Breast epithelium (tissue), 4 donors: ENCODE measurements at regions not wholly inside any gene's neighbourhood (a gene's known extent, or its start where the extent isn't known, plus 50 kb on each side); places are given as distances from the start of the nearest gene placed in this dataset.
"Not testable (repeated sequence)": the region's sequence is repeated elsewhere in the genome, so short reads cannot be mapped to it uniquely, and the experiment has no call there.

Experiments used
- DNase-seq, 2 donors: peaks; one replicate each; pipeline ENCODE4 v3.0.0-alpha.2; 2019; ENCODE audit warnings: low spot score in 2 of 2
- H3K27ac ChIP-seq, 2 donors: fragments of 200-600 bp; sonication (generic) in 1 of 2; one replicate each; pipeline ENCODE4 v1.5.1; 2016 to 2019; ENCODE audit warnings: mild to moderate bottlenecking in 1 of 2
- H3K27me3 ChIP-seq, 2 donors: fragments of 200-600 bp; sonication (generic) in 1 of 2; one replicate each; pipeline versions ENCODE4 v1.5.1 to v1.6.0; 2017 to 2019; ENCODE audit warnings: control low read depth in 1 of 2, mild to moderate bottlenecking in 1 of 2
- H3K36me3 ChIP-seq: fragments of 200-600 bp; one replicate; pipeline ENCODE4 v1.5.1; 2019
- H3K4me1 ChIP-seq, 2 donors: fragments of 200-600 bp; sonication (generic); one replicate each; pipeline ENCODE4 v1.5.1; 2016 to 2019; ENCODE audit warnings: control low read depth in 1 of 2
- H3K4me3 ChIP-seq, 3 donors: fragments of 200-600 bp; sonication (generic); 1 replicate in 2 of 3; 2 replicates in 1 of 3; pipeline ENCODE4 v1.5.1; 2016 to 2019; ENCODE audit warnings: mild to moderate bottlenecking in 3 of 3, moderate library complexity in 2 of 3
- H3K9me3 ChIP-seq, 2 donors: fragments of 200-600 bp; sonication (generic) in 1 of 2; one replicate each; pipeline ENCODE4 v1.5.1; 2016 to 2019; ENCODE audit warnings: control low read depth in 1 of 2
- CTCF ChIP-seq, 3 donors: fragments of 450-650 bp; IDR thresholded peaks; one replicate each; pipeline ENCODE4 v1.5.1; 2016 to 2017; ENCODE audit warnings: antibody characterized with exemption in 3 of 3, mild to moderate bottlenecking in 3 of 3, moderate library complexity in 3 of 3
- POLR2A ChIP-seq: fragments of 450-650 bp; IDR thresholded peaks from one replicate; pipeline ENCODE4 v1.6.1; 2016; ENCODE audit warnings: antibody characterized with exemption, mild to moderate bottlenecking, moderate library complexity
- POLR2AphosphoS5 ChIP-seq, 3 donors: sonication (generic); formaldehyde crosslinking; IDR thresholded peaks; one replicate each; pipeline ENCODE4 v1.6.1; 2017; ENCODE audit warnings: antibody characterized with exemption in 3 of 3
- intact Hi-C: fragments of 100-400 bp; cut with DNase I; formaldehyde crosslinking; loops from one replicate; pipeline ENCODE4 v1.15.1; 2023; ENCODE audit warnings: low total_unique reads

GRCh38 chr13:86601351-86601750, 802.1 kb upstream of the SLITRK6 start:
- Histone ChIP-seq H3K36me3 (no peaks in the 10 kb centered on the region), H3K9me3 (no peaks in the 10 kb centered on the region), H3K27ac (no peak overlapping the region), H3K4me1 (no peaks in the 10 kb centered on the region), H3K27me3 (no peaks in the 10 kb centered on the region), H3K4me3 (no peak overlapping the region)
- intact Hi-C loops: no loop called here
- DNase-seq: no peak
- no peak for TF ChIP-seq POLR2A

GRCh38 chr13:86606264-86606663, 807.0 kb upstream of the SLITRK6 start:
- intact Hi-C loops: no loop called here
- Histone ChIP-seq H3K27me3 (no peaks in the 10 kb centered on the region), H3K36me3 (no peaks in the 10 kb centered on the region), H3K4me3 (no peak overlapping the region), H3K4me1 (no peaks in the 10 kb centered on the region), H3K9me3 (no peaks in the 10 kb centered on the region), H3K27ac (no peak overlapping the region)
- TF ChIP-seq POLR2A (no peak), CTCF (IDR thresholded peaks at IDR 0.05) (no peak), POLR2AphosphoS5 (IDR thresholded peaks at IDR 0.05) (no peak)
- no peak for DNase-seq

GRCh38 chr13:86608701-86609100, 809.5 kb upstream of the SLITRK6 start:
- H3K4me3 ChIP-seq: no peak overlapping the region
- intact Hi-C loops: no loop called here
- H3K9me3 ChIP-seq: no peaks in the 10 kb centered on the region
- H3K27ac ChIP-seq: no peak overlapping the region
- H3K27me3 ChIP-seq: no peaks in the 10 kb centered on the region
- TF ChIP-seq POLR2A: no peak
- TF ChIP-seq CTCF (IDR thresholded peaks at IDR 0.05): no peak
- TF ChIP-seq POLR2AphosphoS5 (IDR thresholded peaks at IDR 0.05): no peak
- H3K36me3 ChIP-seq: no peaks in the 10 kb centered on the region
- no peaks in the 10 kb centered on the region for H3K4me1 ChIP-seq
- DNase-seq: no peak

- Histone ChIP-seq H3K36me3 (no peaks in the 10 kb centered on the region), H3K27ac (no peak overlapping the region), H3K9me3 (no peaks in the 10 kb centered on the region), H3K4me1 (no peaks in the 10 kb centered on the region), H3K4me3 (no peak overlapping the region), H3K27me3 (no peaks in the 10 kb centered on the region)
- no peak for DNase-seq
- no peak for TF ChIP-seq POLR2A
- no peak for TF ChIP-seq POLR2AphosphoS5 (IDR thresholded peaks at IDR 0.05)
- TF ChIP-seq CTCF (IDR thresholded peaks at IDR 0.05): no peak
- intact Hi-C loops: no loop called here
Observed at GRCh38 chr13:86633346-86633745, 834.1 kb upstream of the SLITRK6 start.

GRCh38 chr13:86651171-86651570, 852.0 kb upstream of the SLITRK6 start:
- intact Hi-C loops, H3K27ac ChIP-seq, DNase-seq, H3K4me1 ChIP-seq, H3K27me3 ChIP-seq, H3K36me3 ChIP-seq, H3K4me3 ChIP-seq, H3K9me3 ChIP-seq: not testable (repeated sequence)

GRCh38 chr13:86653009-86653408, 853.8 kb upstream of the SLITRK6 start:
- Histone ChIP-seq H3K27ac (no peak overlapping the region), H3K9me3 (no peaks in the 10 kb centered on the region), H3K27me3 (no peaks in the 10 kb centered on the region), H3K36me3 (no peaks in the 10 kb centered on the region), H3K4me3 (no peak overlapping the region), H3K4me1 (no peaks in the 10 kb centered on the region)
- TF ChIP-seq POLR2A (no peak), CTCF (IDR thresholded peaks at IDR 0.05) (no peak), POLR2AphosphoS5 (IDR thresholded peaks at IDR 0.05) (no peak)
- DNase-seq: no peak
- intact Hi-C loops: no loop called here
